Endothelial cell of umbilical vein (primary cell): ENCODE measurements at regions not wholly inside any gene's neighbourhood (a gene's known extent, or its start where the extent isn't known, plus 50 kb on each side); places are given as distances from the start of the nearest gene placed in this dataset.

ENCODE experiments used
- BruUV-seq: library from RNA; stranded (reverse); fragments of 400-500 nt; replicated peaks from 2 replicates; lab custom pipeline; 2021; lab: Mats Ljungman, UMichigan
- CTCF ChIA-PET: fragments of 300-600, 350-600 bp; sonication (Branson Sonifier 250); formaldehyde crosslinking; loops from one replicate; lab custom pipeline; 2021; ENCODE audit warnings: antibody characterized with exemption, inconsistent platforms; lab: Charles Lee
- POLR2A ChIA-PET: fragments of 300-600, 350-600 bp; sonication (Branson Sonifier 250); formaldehyde crosslinking; loops from one replicate; lab custom pipeline; 2021; ENCODE audit warnings: antibody characterized with exemption, inconsistent platforms; lab: Charles Lee
- DNase-seq: peaks from one replicate; pipeline ENCODE4 v3.0.0-alpha.2; 2011; ENCODE audit warnings: low read depth, low spot score
- FAIRE-seq: peaks from 2 replicates; lab custom pipeline; 2011; peaks lifted over from hg19 to GRCh38; lab: Jason Lieb, UNC
- H2AFZ ChIP-seq: 2 replicates; pipeline ENCODE4 v1.6.0; 2012; ENCODE audit warnings: low read depth, low read length, control low read depth, inconsistent platforms
- H3K27ac ChIP-seq: 2 replicates; pipeline ENCODE4 v1.5.1; 2011; ENCODE audit warnings: low read depth, mild to moderate bottlenecking, control low read depth, low read length, moderate library complexity; ENCODE audit not compliant: insufficient read depth
- H3K27me3 ChIP-seq, 2 experiments: 2 replicates each; pipeline versions ENCODE4 v1.6.0 to v1.6.1; 2011; ENCODE audit warnings: low read length in 2 of 2, mixed read lengths in 1 of 2; ENCODE audit not compliant: control insufficient read depth in 2 of 2, insufficient read depth in 2 of 2
- H3K36me3 ChIP-seq, 2 experiments: 2 replicates in 1 of 2; 3 replicates in 1 of 2; pipeline ENCODE4 v1.5.1; 2011; ENCODE audit warnings: low read length in 2 of 2, mild to moderate bottlenecking in 1 of 2, moderate library complexity in 1 of 2; ENCODE audit not compliant: control insufficient read depth in 2 of 2, insufficient read depth in 2 of 2; ENCODE audit errors: extremely low read depth in 1 of 2
- H3K4me1 ChIP-seq: 3 replicates; pipeline ENCODE4 v1.5.1; 2011; ENCODE audit warnings: mild to moderate bottlenecking, low read length; ENCODE audit not compliant: control insufficient read depth, insufficient read depth; ENCODE audit errors: extremely low read depth
- H3K4me2 ChIP-seq: 2 replicates; pipeline ENCODE4 v1.6.1; 2011; ENCODE audit warnings: low read length, control low read depth, mixed read lengths; ENCODE audit not compliant: insufficient read depth
- H3K4me3 ChIP-seq, 3 experiments: fragments of 200-600 bp in 1 of 3; sonication (generic), shearing (Covaris generic) in 1 of 3; replicated peaks in 1 of 3; 2 replicates each; pipeline ENCODE4 v1.5.1; 2011 to 2016; ENCODE audit warnings: control low read depth in 3 of 3, low read length in 3 of 3, mild to moderate bottlenecking in 2 of 3, inconsistent platforms in 1 of 3, low read depth in 1 of 3, moderate library complexity in 1 of 3; ENCODE audit not compliant: insufficient read depth in 1 of 3
- H3K79me2 ChIP-seq: 2 replicates; pipeline ENCODE4 v1.6.0; 2012; ENCODE audit warnings: low read length, inconsistent platforms; ENCODE audit not compliant: control insufficient read depth, insufficient read depth
- H3K9ac ChIP-seq: replicated peaks from 2 replicates; pipeline ENCODE3; 2011; ENCODE audit warnings: low read length, control low read depth; ENCODE audit not compliant: insufficient read depth; ENCODE audit errors: extremely low read depth
- H3K9me1 ChIP-seq: replicated peaks from 3 replicates; pipeline ENCODE4 v1.6.0; 2011; ENCODE audit warnings: mild to moderate bottlenecking, low read length; ENCODE audit not compliant: control insufficient read depth, insufficient read depth; ENCODE audit errors: extremely low read depth
- H3K9me3 ChIP-seq: replicated peaks from 2 replicates; pipeline ENCODE4 v1.5.1; 2012; ENCODE audit warnings: low read length, inconsistent platforms; ENCODE audit not compliant: control insufficient read depth, insufficient read depth
- H4K20me1 ChIP-seq: replicated peaks from 2 replicates; pipeline ENCODE3; 2011; ENCODE audit warnings: mild to moderate bottlenecking, low read length; ENCODE audit not compliant: control insufficient read depth, insufficient read depth; ENCODE audit errors: extremely low read depth
- CTCF ChIP-seq, 2 donors: IDR thresholded peaks; 1 replicate in 1 of 2; 2 replicates in 1 of 2; pipeline ENCODE4 v1.5.1; 2011; ENCODE audit warnings: low read length in 2 of 2, mild to moderate bottlenecking in 2 of 2, moderate library complexity in 2 of 2, control low read depth in 1 of 2, inconsistent platforms in 1 of 2, low read depth in 1 of 2; ENCODE audit not compliant: insufficient read depth in 1 of 2; ENCODE audit errors: extremely low read depth in 1 of 2
- EZH2 ChIP-seq: IDR thresholded peaks from 2 replicates; pipeline ENCODE4 v1.6.1; 2012; ENCODE audit warnings: borderline replicate concordance, low read depth, mild to moderate bottlenecking, moderate library complexity, low read length, inconsistent platforms; ENCODE audit not compliant: severe bottlenecking
- FOS ChIP-seq: IDR thresholded peaks from 2 replicates; pipeline ENCODE4 v1.6.1; 2011; ENCODE audit warnings: mild to moderate bottlenecking, low read length, moderate library complexity, borderline replicate concordance; ENCODE audit not compliant: insufficient read depth
- GATA2 ChIP-seq: IDR thresholded peaks from 2 replicates; pipeline ENCODE4 v1.7.0; 2011; ENCODE audit warnings: low read depth, mild to moderate bottlenecking, moderate library complexity, mixed read lengths, low read length; ENCODE audit not compliant: insufficient read length, insufficient read depth
- JUN ChIP-seq: IDR thresholded peaks from 2 replicates; pipeline ENCODE4 v1.6.1; 2011; ENCODE audit warnings: borderline replicate concordance, low read depth; ENCODE audit not compliant: insufficient read length, insufficient read depth
- MAX ChIP-seq: IDR thresholded peaks from 2 replicates; pipeline ENCODE4 v1.6.1; 2011; ENCODE audit not compliant: insufficient read depth, insufficient read length
- MYC ChIP-seq: IDR thresholded peaks from one replicate; pipeline ENCODE4 v1.6.1; 2011; ENCODE audit warnings: mild to moderate bottlenecking, low read depth, low read length
- POLR2A ChIP-seq: IDR thresholded peaks from 2 replicates; pipeline ENCODE4 v1.6.1; 2012; ENCODE audit warnings: low read depth, mild to moderate bottlenecking, control low read depth, low read length
- POLR2AphosphoS5 ChIP-seq: IDR thresholded peaks from 2 replicates; pipeline ENCODE4 v1.6.1; 2012; ENCODE audit warnings: low read depth, mild to moderate bottlenecking, control low read depth, low read length, moderate library complexity; ENCODE audit not compliant: insufficient read depth
- dilution Hi-C: fragments of 300-500 bp; cut with MboI; formaldehyde crosslinking; loops from one replicate; pipeline ENCODE4 v1.15.0; 2019; ENCODE audit warnings: low sequenced_read_pairs; ENCODE audit not compliant: extremely low pct_ligation_motif_present
- intact Hi-C: fragments of 100-400 bp; cut with micrococcal nuclease; formaldehyde crosslinking; loops from one replicate; pipeline ENCODE4 v1.10.0; 2022

- no TSS peak for BruUV-seq
- TF ChIP-seq GATA2 = no peak
- no peak overlapping the region for H3K4me2 ChIP-seq
- H3K4me3 ChIP-seq = no peak overlapping the region
- FAIRE-seq = no peak
- H3K9me1 ChIP-seq = no peaks in the 10 kb centered on the region
- no peak overlapping the region for H2AFZ ChIP-seq
- no peaks in the 10 kb centered on the region for H3K79me2 ChIP-seq
- POLR2A ChIA-PET = no interaction called here
- intact Hi-C loops (no loop called here), dilution Hi-C loops (no loop called here)
- peaks cover 41% of the 10 kb centered on the region for H3K4me1 ChIP-seq
- no peaks in the 10 kb centered on the region for H4K20me1 ChIP-seq
- no peaks in the 10 kb centered on the region for H3K9me3 ChIP-seq
- no peak overlapping the region for H3K9ac ChIP-seq
- no peaks in the 10 kb centered on the region for H3K27me3 ChIP-seq
- DNase-seq = no peak
- CTCF ChIA-PET = no interaction called here
- no peak overlapping the region for H3K27ac ChIP-seq
- no peaks in the 10 kb centered on the region for H3K36me3 ChIP-seq
Observed at GRCh38 chr1:56077206-56077605, 502.2 kb downstream of the PLPP3 start.

GRCh38 chr1:56074007-56074651 lies 505.2 kb downstream of the PLPP3 start:
- Histone ChIP-seq H3K4me1 (peaks cover 38% of the 10 kb centered on the region), H4K20me1 (no peaks in the 10 kb centered on the region), H3K36me3 (no peaks in the 10 kb centered on the region), H3K9ac (no peak overlapping the region), H2AFZ (peak overlapping the region; percentile 6), H3K79me2 (no peaks in the 10 kb centered on the region), H3K27me3 (no peaks in the 10 kb centered on the region), H3K9me1 (no peaks in the 10 kb centered on the region), H3K9me3 (no peaks in the 10 kb centered on the region), H3K4me2 (peak overlapping the region; percentile 33), H3K4me3 (no peak overlapping the region), H3K27ac (peak overlapping the region; percentile 45)
- intact Hi-C loops (loop anchor here (5.0 kb wide), 2 partner anchors 228 to 762 kb away; no protein-coding TSS in a partner anchor), dilution Hi-C loops (no loop called here)
- FAIRE-seq (peak; percentile 86), DNase-seq (peak; percentile 99)
- ChIA-PET CTCF (no interaction called here), POLR2A (no interaction called here)
- TF ChIP-seq FOS (peak; percentile 19), CTCF (IDR thresholded peaks at IDR 0.05; ENCODE audit: extremely low read depth in 1 of 2, insufficient read depth in 1 of 2, low read depth in 1 of 2, low read length in 2 of 2) (no peak), JUN (no peak), POLR2A (no peak), MYC (no peak), POLR2AphosphoS5 (peak; percentile 67), EZH2 (no peak), GATA2 (peak; percentile 47), MAX (no peak)
- BruUV-seq = no TSS peak
